Stimulated activated CD4-positive, alpha-beta T cell treated with anti-CD3 and anti-CD28 coated beads, Interleukin-1b, Interleukin-23, amount 100 ng/mL, for 24 hours (primary cell): ENCODE measurements at regions not wholly inside any gene's neighbourhood (a gene's known extent, or its start where the extent isn't known, plus 50 kb on each side); places are given as distances from the start of the nearest gene placed in this dataset.
"Not testable (repeated sequence)": the region's sequence is repeated elsewhere in the genome, so short reads cannot be mapped to it uniquely, and the experiment has no call there.

Source experiments
- DNase-seq, 4 experiments: peaks; one replicate each; pipeline ENCODE4 v3.0.0-alpha.2; 2020; ENCODE audit warnings: low read depth in 4 of 4, low spot score in 1 of 4

GRCh38 chr6:137799950-137800568, 67.0 kb upstream of the TNFAIP3 start:
- DNase-seq, result peak in 1 of 4 experiments; percentile 24

GRCh38 chr6:137800762-137801161, 66.3 kb upstream of the TNFAIP3 start:
- DNase-seq, result no peak

- no peak for DNase-seq
Measured at GRCh38 chr6:137801352-137802114, 65.5 kb upstream of the TNFAIP3 start.

GRCh38 chr6:137802408-137803182, 64.5 kb upstream of the TNFAIP3 start:
- DNase-seq, result no peak

GRCh38 chr6:137804637-137805036, 62.4 kb upstream of the TNFAIP3 start:
- DNase-seq, result no peak

GRCh38 chr6:137805622-137806021, 61.4 kb upstream of the TNFAIP3 start:
- DNase-seq, result no peak

- DNase-seq, result no peak
Measured at GRCh38 chr6:137806914-137807682, 60.0 kb upstream of the TNFAIP3 start.

GRCh38 chr6:137808191-137808590, 58.9 kb upstream of the TNFAIP3 start:
- DNase-seq, result no peak

- no peak for DNase-seq
Measured at GRCh38 chr6:137808836-137809315, 58.2 kb upstream of the TNFAIP3 start.

- not testable (repeated sequence) for DNase-seq
Measured at GRCh38 chr6:137809895-137810553, 57.0 kb upstream of the TNFAIP3 start.

GRCh38 chr6:137810554-137811120, 56.4 kb upstream of the TNFAIP3 start:
- no peak for DNase-seq

GRCh38 chr6:137811121-137811915, 55.7 kb upstream of the TNFAIP3 start:
- peak; percentile 40 to 70 (median 62) for DNase-seq

- DNase-seq, result no peak
Measured at GRCh38 chr6:137811916-137812553, 55.0 kb upstream of the TNFAIP3 start.

GRCh38 chr6:137813308-137813970, 53.6 kb upstream of the TNFAIP3 start:
- no peak for DNase-seq

- not testable (repeated sequence) for DNase-seq
Measured at GRCh38 chr6:137814030-137814429, 53.0 kb upstream of the TNFAIP3 start.

- no peak for DNase-seq
Measured at GRCh38 chr6:137815692-137816091, 51.4 kb upstream of the TNFAIP3 start.

GRCh38 chr6:137816133-137816579, 50.9 kb upstream of the TNFAIP3 start:
- no peak for DNase-seq
